SK-N-SH (cell line): ENCODE measurements at regions not wholly inside any gene's neighbourhood (a gene's known extent, or its start where the extent isn't known, plus 50 kb on each side); places are given as distances from the start of the nearest gene placed in this dataset.

ENCODE experiments used
- JUND ChIP-seq: IDR thresholded peaks from 2 replicates; pipeline ENCODE4 v1.4.0; 2012
- POLR2AphosphoS5 ChIP-seq: IDR thresholded peaks from 2 replicates; pipeline ENCODE4 v1.6.1; 2012; ENCODE audit warnings: low read depth, low read length
- YY1 ChIP-seq: IDR thresholded peaks from 2 replicates; pipeline ENCODE4 v1.4.0; 2012; ENCODE audit warnings: low read depth, mild to moderate bottlenecking
- TF ChIP-seq, protein P1 (sequence below): IDR thresholded peaks from 2 replicates; pipeline ENCODE4 v1.4.0; 2012; ENCODE audit warnings: low read depth, borderline replicate concordance
- TF ChIP-seq, protein P2 (sequence below): fragments of 200-600 bp; sonication (generic); IDR thresholded peaks from 2 replicates; pipeline ENCODE4 v1.6.1; 2017; ENCODE audit warnings: antibody characterized with exemption, mild to moderate bottlenecking, moderate library complexity

DNA sequence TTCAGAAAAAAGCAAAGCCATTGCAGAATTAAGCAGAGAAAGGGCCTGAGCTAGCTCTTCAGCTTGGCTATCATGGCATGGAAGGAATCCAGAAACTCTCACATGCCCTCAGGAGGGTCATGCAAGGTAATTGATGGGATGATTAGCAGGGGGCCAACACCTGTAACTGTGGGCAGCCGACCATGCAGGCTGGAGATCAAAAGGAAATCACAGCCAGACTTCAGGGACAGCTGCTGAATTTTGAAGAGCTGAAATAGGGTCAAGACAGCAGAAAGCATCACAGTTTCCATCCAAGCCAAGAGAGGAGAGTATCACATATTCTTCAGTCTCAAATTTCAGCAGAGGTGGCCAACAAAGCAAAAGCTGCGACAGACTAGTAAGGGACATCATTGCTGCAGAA, 239.6 kb upstream of the STEAP1 start:
- TF ChIP-seq POLR2AphosphoS5 (no peak), YY1 (no peak), JUND (no peak)
- TF ChIP-seq, protein P1, sequence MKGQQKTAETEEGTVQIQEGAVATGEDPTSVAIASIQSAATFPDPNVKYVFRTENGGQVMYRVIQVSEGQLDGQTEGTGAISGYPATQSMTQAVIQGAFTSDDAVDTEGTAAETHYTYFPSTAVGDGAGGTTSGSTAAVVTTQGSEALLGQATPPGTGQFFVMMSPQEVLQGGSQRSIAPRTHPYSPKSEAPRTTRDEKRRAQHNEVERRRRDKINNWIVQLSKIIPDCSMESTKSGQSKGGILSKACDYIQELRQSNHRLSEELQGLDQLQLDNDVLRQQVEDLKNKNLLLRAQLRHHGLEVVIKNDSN: no peak
- TF ChIP-seq, protein P2, sequence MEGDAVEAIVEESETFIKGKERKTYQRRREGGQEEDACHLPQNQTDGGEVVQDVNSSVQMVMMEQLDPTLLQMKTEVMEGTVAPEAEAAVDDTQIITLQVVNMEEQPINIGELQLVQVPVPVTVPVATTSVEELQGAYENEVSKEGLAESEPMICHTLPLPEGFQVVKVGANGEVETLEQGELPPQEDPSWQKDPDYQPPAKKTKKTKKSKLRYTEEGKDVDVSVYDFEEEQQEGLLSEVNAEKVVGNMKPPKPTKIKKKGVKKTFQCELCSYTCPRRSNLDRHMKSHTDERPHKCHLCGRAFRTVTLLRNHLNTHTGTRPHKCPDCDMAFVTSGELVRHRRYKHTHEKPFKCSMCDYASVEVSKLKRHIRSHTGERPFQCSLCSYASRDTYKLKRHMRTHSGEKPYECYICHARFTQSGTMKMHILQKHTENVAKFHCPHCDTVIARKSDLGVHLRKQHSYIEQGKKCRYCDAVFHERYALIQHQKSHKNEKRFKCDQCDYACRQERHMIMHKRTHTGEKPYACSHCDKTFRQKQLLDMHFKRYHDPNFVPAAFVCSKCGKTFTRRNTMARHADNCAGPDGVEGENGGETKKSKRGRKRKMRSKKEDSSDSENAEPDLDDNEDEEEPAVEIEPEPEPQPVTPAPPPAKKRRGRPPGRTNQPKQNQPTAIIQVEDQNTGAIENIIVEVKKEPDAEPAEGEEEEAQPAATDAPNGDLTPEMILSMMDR: no peak
